ENCODE measurements at regions not wholly inside any gene's neighbourhood (a gene's known extent, or its start where the extent isn't known, plus 50 kb on each side); places are given as distances from the start of the nearest gene placed in this dataset.

- Histone ChIP-seq H3K27me3 (no peaks in the 10 kb centered on the region), H3K9me3 (no peaks in the 10 kb centered on the region), H3K36me3 (no peaks in the 10 kb centered on the region), H3K4me1 (peaks cover 0 to 4% (median 0%) of the 10 kb centered on the region in 12 donors), H3K27ac (no peak overlapping the region), H3K4me3 (no peak overlapping the region)
- TF ChIP-seq POLR2A (IDR thresholded peaks at IDR 0.05) = no peak
- TF ChIP-seq CTCF (IDR thresholded peaks at IDR 0.05) = no peak
- no peak for ATAC-seq
- DNase-seq = no peak
- intact Hi-C loops (cut with DNase I) = no loop called here
Observed at GRCh38 chr2:156653675-156654074, 217.5 kb downstream of the GPD2 start.

GRCh38 chr2:156657809-156658208 lies 221.6 kb downstream of the GPD2 start:
- H3K4me1 ChIP-seq = no peaks in the 10 kb centered on the region
- H3K27me3 ChIP-seq = no peaks in the 10 kb centered on the region
- no peaks in the 10 kb centered on the region for H3K36me3 ChIP-seq
- H3K9me3 ChIP-seq = no peaks in the 10 kb centered on the region
- ATAC-seq (no peak), DNase-seq (no peak)
- no peak overlapping the region for H3K27ac ChIP-seq
- TF ChIP-seq POLR2A (IDR thresholded peaks at IDR 0.05) = no peak
- no peak for TF ChIP-seq CTCF (IDR thresholded peaks at IDR 0.05)
- 65 to 85% (median 72%) methylated on average over 2 of the region's 2 CpGs for WGBS, 4 donors
- no peak overlapping the region for H3K4me3 ChIP-seq
- intact Hi-C loops (cut with DNase I) = no loop called here

- intact Hi-C loops (cut with DNase I) = no loop called here
- TF ChIP-seq POLR2A (IDR thresholded peaks at IDR 0.05) = no peak
- H3K4me1 ChIP-seq = no peaks in the 10 kb centered on the region
- H3K9me3 ChIP-seq = no peaks in the 10 kb centered on the region
- H3K4me3 ChIP-seq = no peak overlapping the region
- no peak for DNase-seq
- no peaks in the 10 kb centered on the region for H3K36me3 ChIP-seq
- H3K27ac ChIP-seq = no peak overlapping the region
- no peaks in the 10 kb centered on the region for H3K27me3 ChIP-seq
- ATAC-seq = no peak
- 89 to 95% (median 93%) methylated on average over 3 of the region's 3 CpGs for WGBS, 4 donors
Observed at GRCh38 chr2:156659694-156660093, 223.5 kb downstream of the GPD2 start.

GRCh38 chr2:156663757-156664409 lies 227.7 kb downstream of the GPD2 start:
- no peak overlapping the region for H3K4me3 ChIP-seq
- WGBS, 4 donors = 57 to 78% (median 66%) methylated on average over 1 of the region's 1 CpG

More at GRCh38 chr2:156663757-156664409, 227.7 kb downstream of the GPD2 start:
- no peaks in the 10 kb centered on the region for H3K36me3 ChIP-seq
- ATAC-seq = no peak
- H3K27me3 ChIP-seq = no peaks in the 10 kb centered on the region
- TF ChIP-seq CTCF (IDR thresholded peaks at IDR 0.05) = no peak
- no peak for TF ChIP-seq POLR2A (IDR thresholded peaks at IDR 0.05)
- intact Hi-C loops (cut with DNase I) = no loop called here
- no peaks in the 10 kb centered on the region for H3K4me1 ChIP-seq
- peaks cover 0 to 11% (median 0%) of the 10 kb centered on the region in 12 donors for H3K9me3 ChIP-seq
- no peak overlapping the region for H3K27ac ChIP-seq
- DNase-seq = no peak

Data from heart left ventricle (tissue), 16 donors.